ENCODE measurements at regions not wholly inside any gene's neighbourhood (a gene's known extent, or its start where the extent isn't known, plus 50 kb on each side); places are given as distances from the start of the nearest gene placed in this dataset.
"Not testable (repeated sequence)": the region's sequence is repeated elsewhere in the genome, so short reads cannot be mapped to it uniquely, and the experiment has no call there.

GRCh38 chr10:46781001-46781400 lies 130.2 kb upstream of the PTPN20 start:
- H3K4me1 Mint-ChIP-seq (ENCODE audit: low read depth); DNase-seq (ENCODE audit: low spot score, unreplicated experiment); H3K4me3 Mint-ChIP-seq (ENCODE audit: low read depth); H3K27ac Mint-ChIP-seq; H3K36me3 Mint-ChIP-seq (ENCODE audit: insufficient read depth); H3K27me3 Mint-ChIP-seq; H3K9me3 Mint-ChIP-seq (ENCODE audit: low read depth): not testable (repeated sequence)

- H3K4me3 Mint-ChIP-seq (ENCODE audit: low read depth); H3K27ac Mint-ChIP-seq; H3K27me3 Mint-ChIP-seq; H3K36me3 Mint-ChIP-seq (ENCODE audit: insufficient read depth); DNase-seq (ENCODE audit: low spot score, unreplicated experiment); H3K9me3 Mint-ChIP-seq (ENCODE audit: low read depth); H3K4me1 Mint-ChIP-seq (ENCODE audit: low read depth): not testable (repeated sequence)
Measured at GRCh38 chr10:46782001-46782874, 129.0 kb upstream of the PTPN20 start.

GRCh38 chr10:46784665-46785064 lies 126.6 kb upstream of the PTPN20 start:
- H3K27me3 Mint-ChIP-seq; DNase-seq (ENCODE audit: low spot score, unreplicated experiment); H3K4me3 Mint-ChIP-seq (ENCODE audit: low read depth); H3K36me3 Mint-ChIP-seq (ENCODE audit: insufficient read depth); H3K9me3 Mint-ChIP-seq (ENCODE audit: low read depth); H3K4me1 Mint-ChIP-seq (ENCODE audit: low read depth): not testable (repeated sequence)
- H3K27ac Mint-ChIP-seq, result peak overlapping the region; percentile 49

GRCh38 chr10:46786125-46786517 lies 125.1 kb upstream of the PTPN20 start:
- not testable (repeated sequence) for H3K9me3 Mint-ChIP-seq (ENCODE audit: low read depth); H3K36me3 Mint-ChIP-seq (ENCODE audit: insufficient read depth); H3K27me3 Mint-ChIP-seq; H3K4me1 Mint-ChIP-seq (ENCODE audit: low read depth); DNase-seq (ENCODE audit: low spot score, unreplicated experiment)
- peak overlapping the region; percentile 100 for H3K4me3 Mint-ChIP-seq (ENCODE audit: low read depth)
- peak overlapping the region; percentile 74 for H3K27ac Mint-ChIP-seq

GRCh38 chr10:46786518-46787320 lies 124.5 kb upstream of the PTPN20 start:
- H3K27me3 Mint-ChIP-seq; H3K36me3 Mint-ChIP-seq (ENCODE audit: insufficient read depth); H3K4me1 Mint-ChIP-seq (ENCODE audit: low read depth); H3K9me3 Mint-ChIP-seq (ENCODE audit: low read depth): not testable (repeated sequence)
- peak; percentile 64 for DNase-seq (ENCODE audit: low spot score, unreplicated experiment)
- H3K27ac Mint-ChIP-seq, result peak overlapping the region; percentile 99
- H3K4me3 Mint-ChIP-seq (ENCODE audit: low read depth), result peak overlapping the region; percentile 100

- Mint-ChIP-seq H3K4me1 (ENCODE audit: low read depth) (no peaks in the 10 kb centered on the region), H3K27me3 (no peaks in the 10 kb centered on the region), H3K4me3 (ENCODE audit: low read depth) (peak overlapping the region; percentile 100), H3K9me3 (ENCODE audit: low read depth) (no peaks in the 10 kb centered on the region), H3K36me3 (ENCODE audit: insufficient read depth) (no peaks in the 10 kb centered on the region), H3K27ac (peak overlapping the region; percentile 99)
- no peak for DNase-seq (ENCODE audit: low spot score, unreplicated experiment)
- no peak for TF ChIP-seq CTCF (IDR thresholded peaks at IDR 0.05; ENCODE audit: unreplicated experiment)
Measured at GRCh38 chr10:46787321-46787615, 124.0 kb upstream of the PTPN20 start.

GRCh38 chr10:46792657-46793357 lies 118.4 kb upstream of the PTPN20 start:
- H3K27ac Mint-ChIP-seq; H3K4me1 Mint-ChIP-seq (ENCODE audit: low read depth); H3K36me3 Mint-ChIP-seq (ENCODE audit: insufficient read depth); H3K9me3 Mint-ChIP-seq (ENCODE audit: low read depth); H3K4me3 Mint-ChIP-seq (ENCODE audit: low read depth); H3K27me3 Mint-ChIP-seq; DNase-seq (ENCODE audit: low spot score, unreplicated experiment): not testable (repeated sequence)

GRCh38 chr10:46796351-46796750 lies 114.9 kb upstream of the PTPN20 start:
- not testable (repeated sequence) for H3K9me3 Mint-ChIP-seq (ENCODE audit: low read depth); H3K36me3 Mint-ChIP-seq (ENCODE audit: insufficient read depth); H3K4me3 Mint-ChIP-seq (ENCODE audit: low read depth); H3K27ac Mint-ChIP-seq; H3K27me3 Mint-ChIP-seq; DNase-seq (ENCODE audit: low spot score, unreplicated experiment); H3K4me1 Mint-ChIP-seq (ENCODE audit: low read depth)

- not testable (repeated sequence) for H3K9me3 Mint-ChIP-seq (ENCODE audit: low read depth); H3K4me3 Mint-ChIP-seq (ENCODE audit: low read depth); H3K36me3 Mint-ChIP-seq (ENCODE audit: insufficient read depth); H3K27me3 Mint-ChIP-seq; H3K27ac Mint-ChIP-seq; DNase-seq (ENCODE audit: low spot score, unreplicated experiment); H3K4me1 Mint-ChIP-seq (ENCODE audit: low read depth)
Measured at GRCh38 chr10:46802010-46802409, 109.2 kb upstream of the PTPN20 start.

GRCh38 chr10:46803082-46803481 lies 108.1 kb upstream of the PTPN20 start:
- H3K27ac Mint-ChIP-seq; H3K9me3 Mint-ChIP-seq (ENCODE audit: low read depth); H3K27me3 Mint-ChIP-seq: not testable (repeated sequence)

GRCh38 chr10:46810222-46810621 lies 101.0 kb upstream of the PTPN20 start:
- not testable (repeated sequence) for H3K9me3 Mint-ChIP-seq (ENCODE audit: low read depth); H3K4me3 Mint-ChIP-seq (ENCODE audit: low read depth); DNase-seq (ENCODE audit: low spot score, unreplicated experiment); H3K4me1 Mint-ChIP-seq (ENCODE audit: low read depth); H3K36me3 Mint-ChIP-seq (ENCODE audit: insufficient read depth); H3K27me3 Mint-ChIP-seq; H3K27ac Mint-ChIP-seq

More at GRCh38 chr10:46803082-46803481, 108.1 kb upstream of the PTPN20 start:
- not testable (repeated sequence) for H3K4me1 Mint-ChIP-seq (ENCODE audit: low read depth); DNase-seq (ENCODE audit: low spot score, unreplicated experiment); H3K4me3 Mint-ChIP-seq (ENCODE audit: low read depth); H3K36me3 Mint-ChIP-seq (ENCODE audit: insufficient read depth)

GRCh38 chr10:46816126-46816525 lies 95.1 kb upstream of the PTPN20 start:
- not testable (repeated sequence) for H3K36me3 Mint-ChIP-seq (ENCODE audit: insufficient read depth); H3K4me1 Mint-ChIP-seq (ENCODE audit: low read depth); DNase-seq (ENCODE audit: low spot score, unreplicated experiment); H3K27me3 Mint-ChIP-seq; H3K4me3 Mint-ChIP-seq (ENCODE audit: low read depth); H3K9me3 Mint-ChIP-seq (ENCODE audit: low read depth); H3K27ac Mint-ChIP-seq
